Globus pallidus (tissue), 1 donor: ENCODE measurements at regions not wholly inside any gene's neighbourhood (a gene's known extent, or its start where the extent isn't known, plus 50 kb on each side); places are given as distances from the start of the nearest gene placed in this dataset.

Experiments
- DNase-seq: peaks from one replicate; pipeline ENCODE4 v3.0.0-alpha.2; 2015; ENCODE audit warnings: low spot score

GRCh38 chr6:110033101-110033500 lies 55.0 kb downstream of the GPR6 start:
- DNase-seq: no peak

- no peak for DNase-seq
These were observed 55.9 kb downstream of the GPR6 start for GRCh38 chr6:110033749-110034666.

- no peak for DNase-seq
These were observed 56.5 kb downstream of the GPR6 start for GRCh38 chr6:110034667-110035036.

- no peak for DNase-seq
These were observed 57.2 kb downstream of the GPR6 start for GRCh38 chr6:110035321-110035720.

GRCh38 chr6:110036408-110037302 lies 58.5 kb downstream of the GPR6 start:
- no peak for DNase-seq

- DNase-seq: no peak
These were observed 59.7 kb downstream of the GPR6 start for GRCh38 chr6:110037726-110038295.

- peak; percentile 84 for DNase-seq
These were observed 61.4 kb downstream of the GPR6 start for GRCh38 chr6:110039364-110039980.

- DNase-seq: no peak
These were observed 61.9 kb downstream of the GPR6 start for GRCh38 chr6:110039981-110040383.

- no peak for DNase-seq
These were observed 62.6 kb downstream of the GPR6 start for GRCh38 chr6:110040716-110041115.

GRCh38 chr6:110041126-110041525 lies 63.0 kb downstream of the GPR6 start:
- DNase-seq: no peak

GRCh38 chr6:110041830-110042229 lies 63.7 kb downstream of the GPR6 start:
- DNase-seq: no peak

- DNase-seq: no peak
These were observed 64.7 kb downstream of the GPR6 start for GRCh38 chr6:110042670-110043296.

GRCh38 chr6:110043366-110043994 lies 65.4 kb downstream of the GPR6 start:
- no peak for DNase-seq

- no peak for DNase-seq
These were observed 66.0 kb downstream of the GPR6 start for GRCh38 chr6:110044096-110044495.

- DNase-seq: no peak
These were observed 66.5 kb downstream of the GPR6 start for GRCh38 chr6:110044622-110045021.

- no peak for DNase-seq
These were observed 70.2 kb downstream of the GPR6 start for GRCh38 chr6:110048221-110048875.

- no peak for DNase-seq
These were observed 71.8 kb downstream of the GPR6 start for GRCh38 chr6:110049696-110050439.
